HG02571 (cell line): ENCODE measurements at regions not wholly inside any gene's neighbourhood (a gene's known extent, or its start where the extent isn't known, plus 50 kb on each side); places are given as distances from the start of the nearest gene placed in this dataset.
"Not testable (repeated sequence)": the region's sequence is repeated elsewhere in the genome, so short reads cannot be mapped to it uniquely, and the experiment has no call there.

ENCODE experiments used
- ATAC-seq: cut with Tn5 transposase; IDR thresholded peaks from one replicate; pipeline ENCODE4 v1.9.1; 2021; ENCODE audit warnings: mild to moderate bottlenecking, moderate library complexity; ENCODE audit not compliant: unreplicated experiment

DNA sequence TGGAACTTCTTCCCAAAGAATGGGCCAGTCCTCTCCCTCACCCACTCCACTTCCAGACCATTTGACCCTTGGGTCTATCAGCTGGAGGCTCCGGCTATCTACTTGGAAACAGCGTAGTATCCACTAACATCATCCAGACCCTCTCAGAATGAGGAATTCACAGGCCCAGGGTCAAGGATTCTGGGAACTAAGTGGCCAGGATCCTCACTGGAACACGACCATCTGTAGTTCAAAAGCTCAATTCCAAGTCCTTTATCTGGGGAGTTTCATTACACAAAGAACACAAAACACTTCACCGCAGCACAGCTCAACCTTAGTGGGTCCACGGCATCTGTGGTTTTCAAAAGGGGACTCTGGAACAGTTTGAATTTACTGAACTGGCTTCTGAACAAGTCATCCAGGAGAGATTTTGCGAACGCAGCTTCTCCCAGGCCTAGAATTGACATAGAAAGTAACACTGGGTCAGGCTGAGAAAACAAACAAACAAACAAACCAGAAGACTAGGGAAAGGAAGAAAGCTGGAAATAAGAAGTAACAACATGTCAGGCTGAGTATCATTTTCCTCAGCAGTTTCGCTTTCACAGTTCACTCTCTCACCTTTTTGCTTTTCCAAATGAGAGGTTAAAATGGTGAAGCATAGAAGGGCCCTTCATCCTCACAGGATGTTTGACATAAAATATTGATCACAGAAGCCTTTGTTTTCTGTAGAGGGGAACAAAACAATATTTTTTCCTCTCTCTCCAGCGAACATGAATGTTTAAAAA lies 57.6 kb upstream of the USP6NL start:
- ATAC-seq: no peak

DNA sequence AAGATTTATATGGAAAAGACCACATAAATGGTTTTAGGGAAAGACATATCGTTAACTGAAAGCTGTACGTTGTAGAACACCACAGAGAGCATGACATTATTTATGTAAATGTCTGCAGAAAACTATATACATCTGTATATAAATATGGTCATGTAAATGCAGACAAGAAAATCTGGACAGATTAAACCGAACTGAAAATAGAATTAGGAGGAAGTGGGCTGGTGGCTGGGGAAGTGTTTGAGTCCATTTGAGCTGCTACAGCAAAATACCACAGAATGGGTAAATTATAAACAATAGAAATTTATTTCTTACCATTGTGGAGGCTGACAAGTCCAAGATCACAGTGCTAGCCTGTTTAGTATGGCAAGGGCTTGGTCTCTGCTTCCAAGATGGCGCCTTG lies 56.3 kb upstream of the USP6NL start:
- no peak for ATAC-seq

DNA sequence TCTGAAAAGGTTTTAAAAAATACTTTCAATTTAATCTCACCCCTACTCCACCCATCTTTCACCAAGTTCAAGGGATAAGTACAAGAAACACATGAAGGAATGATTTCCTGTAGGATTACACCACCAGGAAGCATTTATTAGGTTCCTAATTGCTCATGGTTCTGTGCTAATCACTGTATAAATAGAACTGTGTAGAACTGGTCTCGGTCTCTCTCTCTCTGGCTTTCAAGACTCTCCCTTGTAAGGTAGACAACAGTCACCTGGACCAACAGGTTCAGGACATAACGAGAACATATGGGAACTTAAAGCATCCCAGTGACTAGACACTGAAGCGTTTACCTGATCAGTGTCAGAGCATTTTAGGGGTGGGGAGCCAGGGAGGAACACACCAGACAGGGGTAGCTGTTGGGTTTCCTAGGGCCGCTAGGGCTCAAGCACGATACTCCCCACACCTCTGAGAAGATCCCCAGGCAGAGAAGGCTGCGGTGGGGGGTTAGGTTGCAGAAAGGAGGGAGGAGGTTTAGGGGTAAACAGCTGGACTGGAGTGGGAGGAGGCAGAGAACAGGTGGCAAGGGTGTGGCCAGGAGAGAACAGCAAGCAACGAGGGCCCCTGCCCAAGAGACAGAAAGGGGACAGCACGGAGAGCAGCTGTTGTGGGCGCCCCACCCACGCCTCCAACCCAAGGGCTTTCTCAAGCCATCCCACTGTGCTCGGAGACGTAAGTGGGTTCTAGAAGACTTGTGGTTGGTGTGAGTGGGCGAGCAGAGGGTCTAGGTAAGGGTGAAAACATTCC lies 52.5 kb upstream of the USP6NL start:
- peak; percentile 77 for ATAC-seq

DNA sequence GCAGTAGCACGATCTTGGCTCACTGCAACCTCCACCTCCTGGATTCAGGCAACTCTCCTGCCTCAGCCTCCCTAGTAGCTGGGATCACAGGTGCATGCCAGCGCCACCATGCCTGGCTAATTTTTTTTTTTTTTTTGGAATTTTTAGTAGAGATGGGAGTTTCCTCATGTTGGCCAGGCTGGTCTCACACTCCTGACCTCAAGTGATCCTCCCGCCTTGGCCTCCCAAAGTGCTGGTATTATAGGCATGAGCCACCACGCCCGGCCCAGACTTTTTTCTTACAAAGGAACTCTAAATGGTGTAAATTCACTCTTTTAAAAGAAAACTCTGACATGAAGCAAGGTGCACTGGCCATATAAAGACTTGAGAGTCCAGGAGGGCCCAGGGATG lies 51.7 kb upstream of the USP6NL start:
- ATAC-seq: not testable (repeated sequence)

DNA sequence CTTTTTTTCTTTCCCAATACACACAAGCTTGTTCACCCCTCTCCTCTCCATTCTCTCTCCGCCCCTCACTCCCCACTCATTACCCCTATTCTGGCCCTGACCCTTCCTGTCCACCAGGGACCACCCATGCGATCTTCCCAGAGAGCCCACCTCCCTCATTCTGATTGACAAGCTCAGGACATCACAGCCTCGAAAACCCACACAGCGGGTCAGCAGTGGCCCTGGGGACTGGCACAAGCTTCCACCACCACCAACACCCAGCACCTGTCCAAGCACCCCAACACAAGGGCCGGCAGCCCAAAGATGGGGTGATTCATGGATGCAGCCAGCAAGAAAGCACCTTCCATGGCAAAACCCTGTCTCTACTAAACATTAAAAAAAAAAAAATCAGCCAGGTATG lies 50.0 kb upstream of the USP6NL start:
- no peak for ATAC-seq
